Suprapubic skin (tissue), 4 donors: ENCODE measurements at regions not wholly inside any gene's neighbourhood (a gene's known extent, or its start where the extent isn't known, plus 50 kb on each side); places are given as distances from the start of the nearest gene placed in this dataset.

Experiments
- POLR2A ChIP-seq, 2 donors: fragments of 450-650 bp; IDR thresholded peaks; one replicate each; pipeline ENCODE4 v1.6.1; 2017; ENCODE audit warnings: antibody characterized with exemption in 2 of 2, mild to moderate bottlenecking in 2 of 2, moderate library complexity in 2 of 2
- POLR2AphosphoS5 ChIP-seq, 3 donors: sonication (generic); formaldehyde crosslinking; IDR thresholded peaks; one replicate each; pipeline ENCODE4 v1.6.1; 2017; ENCODE audit warnings: antibody characterized with exemption in 3 of 3

- TF ChIP-seq POLR2A (IDR thresholded peaks at IDR 0.05) (no peak), POLR2AphosphoS5 (IDR thresholded peaks at IDR 0.05) (no peak)
Measured at GRCh38 chr12:90828621-90829020, 126.4 kb downstream of the CCER1 start.
